PC-3 (cell line): ENCODE measurements at regions not wholly inside any gene's neighbourhood (a gene's known extent, or its start where the extent isn't known, plus 50 kb on each side); places are given as distances from the start of the nearest gene placed in this dataset.

ENCODE experiments used
- CTCF ChIP-seq: fragments of 300-600 bp; sonication (generic); conservative IDR thresholded peaks from 2 replicates; pipeline ENCODE4 v1.5.1; 2017; ENCODE audit warnings: antibody characterized with exemption, low read depth, mild to moderate bottlenecking, low read length
- EZH2phosphoT487 ChIP-seq: fragments of 300-600 bp; sonication (generic); IDR thresholded peaks from 2 replicates; pipeline ENCODE4 v1.6.1; 2018; ENCODE audit warnings: mild to moderate bottlenecking, antibody characterized with exemption, low read length, borderline replicate concordance

GRCh38 chr3:31268868-31269267 is 263.9 kb upstream of the STT3B start:
- TF ChIP-seq CTCF = no peak
- TF ChIP-seq EZH2phosphoT487 = no peak
